Keratinocyte (primary cell): ENCODE measurements at regions not wholly inside any gene's neighbourhood (a gene's known extent, or its start where the extent isn't known, plus 50 kb on each side); places are given as distances from the start of the nearest gene placed in this dataset.

ENCODE experiments used
- DNase-seq: peaks from one replicate; pipeline ENCODE4 v3.0.0-alpha.2; 2011; ENCODE audit warnings: low read depth, missing footprints, low spot score
- FAIRE-seq: peaks from 2 replicates; lab custom pipeline; 2011; peaks lifted over from hg19 to GRCh38; lab: Jason Lieb, UNC
- H2AFZ ChIP-seq: 2 replicates; pipeline ENCODE4 v1.6.0; 2012; ENCODE audit warnings: low read length, control low read depth, inconsistent platforms; ENCODE audit not compliant: control insufficient read depth
- H3K27ac ChIP-seq: 2 replicates; pipeline ENCODE4 v1.5.1; 2011; ENCODE audit warnings: low read length; ENCODE audit not compliant: control insufficient read depth, insufficient read depth
- H3K27me3 ChIP-seq: 3 replicates; pipeline ENCODE4 v1.6.0; 2011; ENCODE audit warnings: low read length; ENCODE audit not compliant: control insufficient read depth, insufficient read depth; ENCODE audit errors: extremely low read depth
- H3K36me3 ChIP-seq, 2 experiments: 2 replicates in 1 of 2; 3 replicates in 1 of 2; pipeline ENCODE4 v1.5.1; 2011; ENCODE audit warnings: low read length in 2 of 2, mild to moderate bottlenecking in 1 of 2; ENCODE audit not compliant: control insufficient read depth in 2 of 2, insufficient read depth in 2 of 2; ENCODE audit errors: extremely low read depth in 1 of 2
- H3K4me1 ChIP-seq: 3 replicates; pipeline ENCODE4 v1.5.1; 2011; ENCODE audit warnings: low read length; ENCODE audit not compliant: control insufficient read depth, insufficient read depth; ENCODE audit errors: extremely low read depth
- H3K4me2 ChIP-seq: 3 replicates; pipeline ENCODE4 v1.6.0; 2011; ENCODE audit warnings: low read depth, low read length; ENCODE audit not compliant: control insufficient read depth, insufficient read depth; ENCODE audit errors: extremely low read depth
- H3K4me3 ChIP-seq, 3 experiments: fragments of 200-600 bp in 1 of 3; sonication (generic) in 1 of 3; 2 replicates in 2 of 3; 3 replicates in 1 of 3; pipeline ENCODE4 v1.5.1; 2011 to 2016; ENCODE audit warnings: low read length in 3 of 3, mild to moderate bottlenecking in 3 of 3, control low read depth in 2 of 3, inconsistent platforms in 1 of 3, low read depth in 1 of 3, mixed read lengths in 1 of 3, mixed run types in 1 of 3, moderate library complexity in 1 of 3; ENCODE audit not compliant: control insufficient read depth in 2 of 3, insufficient read depth in 2 of 3; ENCODE audit errors: extremely low read depth in 1 of 3
- H3K79me2 ChIP-seq: 2 replicates; pipeline ENCODE4 v1.6.0; 2012; ENCODE audit warnings: low read length; ENCODE audit not compliant: control insufficient read depth, insufficient read depth
- H3K9ac ChIP-seq: 3 replicates; pipeline ENCODE4 v1.6.0; 2011; ENCODE audit warnings: low read length; ENCODE audit not compliant: control insufficient read depth, insufficient read depth; ENCODE audit errors: extremely low read depth
- H3K9me1 ChIP-seq: 3 replicates; pipeline ENCODE4 v1.6.0; 2011; ENCODE audit warnings: low read length; ENCODE audit not compliant: control insufficient read depth, insufficient read depth; ENCODE audit errors: extremely low read depth
- H3K9me3 ChIP-seq: 2 replicates; pipeline ENCODE4 v1.5.1; 2012; ENCODE audit warnings: low read depth, low read length; ENCODE audit not compliant: control insufficient read depth
- H4K20me1 ChIP-seq: 3 replicates; pipeline ENCODE4 v1.6.0; 2011; ENCODE audit warnings: low read length; ENCODE audit not compliant: control insufficient read depth, insufficient read depth; ENCODE audit errors: extremely low read depth
- CTCF ChIP-seq, 3 experiments: IDR thresholded peaks in 1 of 3; conservative IDR thresholded peaks in 1 of 3; optimal IDR thresholded peaks in 1 of 3; 2 replicates in 2 of 3; 3 replicates in 1 of 3; pipeline versions ENCODE3 to v1.5.1; 2011; ENCODE audit warnings: low read length in 3 of 3, mild to moderate bottlenecking in 3 of 3, moderate library complexity in 2 of 3, control low read depth in 1 of 3, inconsistent platforms in 1 of 3; ENCODE audit not compliant: insufficient read depth in 2 of 3; ENCODE audit errors: extremely low read depth in 1 of 3
- EZH2 ChIP-seq: IDR thresholded peaks from one replicate; pipeline ENCODE4 v1.6.1; 2012; ENCODE audit warnings: inconsistent platforms, mild to moderate bottlenecking, low read length, moderate library complexity
- dilution Hi-C: fragments of 300-500 bp; cut with MboI; formaldehyde crosslinking; loops from one replicate; pipeline ENCODE4 v1.7.0; 2020; ENCODE audit warnings: low sequenced_read_pairs; ENCODE audit not compliant: extremely low pct_ligation_motif_present

GRCh38 chr16:86816930-86817625 lies 238.7 kb downstream of the FOXL1 start:
- peaks cover 10% of the 10 kb centered on the region for H3K4me1 ChIP-seq
- H3K27ac ChIP-seq: no peak overlapping the region
- H3K9me3 ChIP-seq: no peaks in the 10 kb centered on the region
- no peaks in the 10 kb centered on the region for H3K79me2 ChIP-seq
- peaks cover 2% of the 10 kb centered on the region for H4K20me1 ChIP-seq
- DNase-seq (no peak), FAIRE-seq (no peak)
- dilution Hi-C loops: no loop called here
- H3K36me3 ChIP-seq: no peaks in the 10 kb centered on the region
- TF ChIP-seq EZH2 (no peak), CTCF (optimal IDR thresholded peaks at IDR 0.05 in 1 of 3, IDR thresholded peaks at IDR 0.05 in 1 of 3, conservative IDR thresholded peaks at IDR 0.05 in 1 of 3; ENCODE audit: extremely low read depth in 1 of 3, insufficient read depth in 2 of 3, low read length in 3 of 3) (no peak)
- no peak overlapping the region for H3K4me2 ChIP-seq
- H3K27me3 ChIP-seq: peaks cover 15% of the 10 kb centered on the region
- H3K4me3 ChIP-seq: no peak overlapping the region
- H2AFZ ChIP-seq: no peak overlapping the region
- H3K9ac ChIP-seq: no peak overlapping the region
- H3K9me1 ChIP-seq: no peaks in the 10 kb centered on the region

GRCh38 chr16:86818671-86819532 lies 240.6 kb downstream of the FOXL1 start:
- dilution Hi-C loops: no loop called here
- Histone ChIP-seq H3K4me1 (peaks cover 6% of the 10 kb centered on the region), H4K20me1 (peaks cover 2% of the 10 kb centered on the region), H3K9me1 (no peaks in the 10 kb centered on the region), H3K27me3 (peaks cover 15% of the 10 kb centered on the region), H3K4me3 (no peak overlapping the region), H3K79me2 (no peaks in the 10 kb centered on the region), H2AFZ (no peak overlapping the region), H3K9ac (no peak overlapping the region), H3K27ac (no peak overlapping the region), H3K36me3 (no peaks in the 10 kb centered on the region), H3K4me2 (no peak overlapping the region), H3K9me3 (no peaks in the 10 kb centered on the region)
- no peak for FAIRE-seq
- DNase-seq: no peak
- TF ChIP-seq CTCF (optimal IDR thresholded peaks at IDR 0.05 in 1 of 3, IDR thresholded peaks at IDR 0.05 in 1 of 3, conservative IDR thresholded peaks at IDR 0.05 in 1 of 3; ENCODE audit: extremely low read depth in 1 of 3, insufficient read depth in 2 of 3, low read length in 3 of 3): no peak
- TF ChIP-seq EZH2: no peak
